ENCODE measurements at regions not wholly inside any gene's neighbourhood (a gene's known extent, or its start where the extent isn't known, plus 50 kb on each side); places are given as distances from the start of the nearest gene placed in this dataset.

DNA sequence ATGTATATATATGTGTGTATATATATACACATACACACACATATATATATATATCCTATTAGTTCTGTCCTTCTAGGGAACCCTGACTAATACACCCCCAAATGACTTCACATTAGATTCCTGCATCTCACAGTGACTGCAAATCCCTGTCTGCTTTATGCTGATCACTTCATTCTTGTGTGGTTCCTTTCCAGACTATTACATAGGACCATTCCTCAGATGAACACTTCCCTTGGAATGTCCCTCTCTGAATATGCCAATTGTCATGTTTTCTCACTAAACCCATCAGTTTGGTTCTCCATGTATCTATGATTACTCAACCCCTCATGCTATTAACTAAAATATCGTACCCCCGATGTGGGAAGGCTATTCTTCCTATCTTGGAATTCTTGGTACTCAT is 605.2 kb upstream of the NR3C2 start:
- no peak for TF ChIP-seq POLR2A (IDR thresholded peaks at IDR 0.05)
- TF ChIP-seq, protein P1, sequence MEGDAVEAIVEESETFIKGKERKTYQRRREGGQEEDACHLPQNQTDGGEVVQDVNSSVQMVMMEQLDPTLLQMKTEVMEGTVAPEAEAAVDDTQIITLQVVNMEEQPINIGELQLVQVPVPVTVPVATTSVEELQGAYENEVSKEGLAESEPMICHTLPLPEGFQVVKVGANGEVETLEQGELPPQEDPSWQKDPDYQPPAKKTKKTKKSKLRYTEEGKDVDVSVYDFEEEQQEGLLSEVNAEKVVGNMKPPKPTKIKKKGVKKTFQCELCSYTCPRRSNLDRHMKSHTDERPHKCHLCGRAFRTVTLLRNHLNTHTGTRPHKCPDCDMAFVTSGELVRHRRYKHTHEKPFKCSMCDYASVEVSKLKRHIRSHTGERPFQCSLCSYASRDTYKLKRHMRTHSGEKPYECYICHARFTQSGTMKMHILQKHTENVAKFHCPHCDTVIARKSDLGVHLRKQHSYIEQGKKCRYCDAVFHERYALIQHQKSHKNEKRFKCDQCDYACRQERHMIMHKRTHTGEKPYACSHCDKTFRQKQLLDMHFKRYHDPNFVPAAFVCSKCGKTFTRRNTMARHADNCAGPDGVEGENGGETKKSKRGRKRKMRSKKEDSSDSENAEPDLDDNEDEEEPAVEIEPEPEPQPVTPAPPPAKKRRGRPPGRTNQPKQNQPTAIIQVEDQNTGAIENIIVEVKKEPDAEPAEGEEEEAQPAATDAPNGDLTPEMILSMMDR (IDR thresholded peaks at IDR 0.05) = no peak
